GM21619 (cell line): ENCODE measurements at regions not wholly inside any gene's neighbourhood (a gene's known extent, or its start where the extent isn't known, plus 50 kb on each side); places are given as distances from the start of the nearest gene placed in this dataset.

Source experiments
- ATAC-seq: cut with Tn5 transposase; IDR thresholded peaks from one replicate; pipeline ENCODE4 v1.9.1; 2021; ENCODE audit not compliant: unreplicated experiment

GRCh38 chr1:29903548-29904166, 667.3 kb downstream of the PTPRU start:
- no peak for ATAC-seq

GRCh38 chr1:29901624-29902325, 665.5 kb downstream of the PTPRU start:
- ATAC-seq: no peak

GRCh38 chr1:29900712-29901111, 664.4 kb downstream of the PTPRU start:
- no peak for ATAC-seq

- ATAC-seq: no peak
Observed at GRCh38 chr1:29900104-29900679, 663.9 kb downstream of the PTPRU start.

GRCh38 chr1:29896791-29897714, 660.7 kb downstream of the PTPRU start:
- no peak for ATAC-seq

GRCh38 chr1:29896300-29896699, 660.0 kb downstream of the PTPRU start:
- ATAC-seq: no peak

GRCh38 chr1:29895201-29895600, 658.9 kb downstream of the PTPRU start:
- no peak for ATAC-seq

- ATAC-seq: no peak
Observed at GRCh38 chr1:29894311-29894710, 658.0 kb downstream of the PTPRU start.

GRCh38 chr1:29893806-29894205, 657.5 kb downstream of the PTPRU start:
- ATAC-seq: no peak

- ATAC-seq: no peak
Observed at GRCh38 chr1:29893046-29893723, 656.9 kb downstream of the PTPRU start.

GRCh38 chr1:29892247-29892646, 655.9 kb downstream of the PTPRU start:
- ATAC-seq: no peak

- ATAC-seq: no peak
Observed at GRCh38 chr1:29890201-29890959, 654.1 kb downstream of the PTPRU start.

GRCh38 chr1:29889776-29890175, 653.5 kb downstream of the PTPRU start:
- no peak for ATAC-seq

GRCh38 chr1:29884740-29885139, 648.4 kb downstream of the PTPRU start:
- no peak for ATAC-seq

- no peak for ATAC-seq
Observed at GRCh38 chr1:29883986-29884385, 647.7 kb downstream of the PTPRU start.

- ATAC-seq: no peak
Observed at GRCh38 chr1:29883411-29883832, 647.1 kb downstream of the PTPRU start.

GRCh38 chr1:29880556-29880955, 644.2 kb downstream of the PTPRU start:
- no peak for ATAC-seq

GRCh38 chr1:29879217-29879616, 642.9 kb downstream of the PTPRU start:
- ATAC-seq: no peak

GRCh38 chr1:29878501-29878900, 642.2 kb downstream of the PTPRU start:
- ATAC-seq: no peak

GRCh38 chr1:29876902-29877301, 640.6 kb downstream of the PTPRU start:
- ATAC-seq: no peak
